SKM-1 treated with dmso at 0.1 percent for 144 hours (cell line): ENCODE measurements at regions not wholly inside any gene's neighbourhood (a gene's known extent, or its start where the extent isn't known, plus 50 kb on each side); places are given as distances from the start of the nearest gene placed in this dataset.
"Not testable (repeated sequence)": the region's sequence is repeated elsewhere in the genome, so short reads cannot be mapped to it uniquely, and the experiment has no call there.

ENCODE experiments used
- DNase-seq: peaks from one replicate; lab custom pipeline; 2025; ENCODE audit not compliant: unreplicated experiment; lab: John Stamatoyannopoulos, UW

- no peak for DNase-seq
Observed at GRCh38 chr16:85435700-85436099, 177.4 kb upstream of the GSE1 start.

GRCh38 chr16:85436207-85436606 is 176.9 kb upstream of the GSE1 start:
- DNase-seq = no peak

GRCh38 chr16:85436636-85437165 is 176.4 kb upstream of the GSE1 start:
- no peak for DNase-seq

GRCh38 chr16:85437166-85438052 is 175.7 kb upstream of the GSE1 start:
- DNase-seq = no peak

GRCh38 chr16:85438981-85439685 is 174.0 kb upstream of the GSE1 start:
- no peak for DNase-seq

GRCh38 chr16:85440744-85441143 is 172.4 kb upstream of the GSE1 start:
- no peak for DNase-seq

- peak; percentile 57 for DNase-seq
Observed at GRCh38 chr16:85441189-85441889, 171.8 kb upstream of the GSE1 start.

GRCh38 chr16:85441890-85442670 is 171.0 kb upstream of the GSE1 start:
- no peak for DNase-seq

GRCh38 chr16:85443116-85443515 is 170.0 kb upstream of the GSE1 start:
- DNase-seq = no peak

- DNase-seq = no peak
Observed at GRCh38 chr16:85443531-85443930, 169.6 kb upstream of the GSE1 start.

GRCh38 chr16:85445064-85445778 is 167.9 kb upstream of the GSE1 start:
- DNase-seq = no peak

- no peak for DNase-seq
Observed at GRCh38 chr16:85445779-85446222, 167.3 kb upstream of the GSE1 start.

- DNase-seq = no peak
Observed at GRCh38 chr16:85446951-85447692, 166.0 kb upstream of the GSE1 start.

- no peak for DNase-seq
Observed at GRCh38 chr16:85447693-85448313, 165.3 kb upstream of the GSE1 start.

GRCh38 chr16:85448557-85449190 is 164.4 kb upstream of the GSE1 start:
- DNase-seq = no peak

- no peak for DNase-seq
Observed at GRCh38 chr16:85449191-85449884, 163.8 kb upstream of the GSE1 start.

- no peak for DNase-seq
Observed at GRCh38 chr16:85449885-85450245, 163.3 kb upstream of the GSE1 start.

- not testable (repeated sequence) for DNase-seq
Observed at GRCh38 chr16:85451142-85451541, 162.0 kb upstream of the GSE1 start.
